Fibroblast of mammary gland (primary cell): ENCODE measurements at regions not wholly inside any gene's neighbourhood (a gene's known extent, or its start where the extent isn't known, plus 50 kb on each side); places are given as distances from the start of the nearest gene placed in this dataset.

Experiments used
- DNase-seq: peaks from one replicate; pipeline ENCODE4 v3.0.0-alpha.2; 2010; ENCODE audit warnings: low read depth
- H3K4me3 ChIP-seq: 2 replicates; pipeline ENCODE4 v1.5.1; 2011; ENCODE audit warnings: low read depth, mild to moderate bottlenecking, low read length, moderate library complexity; ENCODE audit not compliant: control insufficient read depth
- CTCF ChIP-seq: conservative IDR thresholded peaks from 2 replicates; pipeline ENCODE4 v1.5.1; 2011; ENCODE audit warnings: low read depth, low read length, inconsistent platforms; ENCODE audit not compliant: control insufficient read depth, insufficient read depth

- no peak for DNase-seq
- H3K4me3 ChIP-seq, result no peak overlapping the region
- no peak for TF ChIP-seq CTCF
These were observed 289.4 kb upstream of the SASH1 start for GRCh38 chr6:148053209-148053608.

GRCh38 chr6:148053796-148054195, 288.8 kb upstream of the SASH1 start:
- no peak overlapping the region for H3K4me3 ChIP-seq
- DNase-seq, result no peak
- no peak for TF ChIP-seq CTCF

- H3K4me3 ChIP-seq, result no peak overlapping the region
- DNase-seq, result no peak
- TF ChIP-seq CTCF, result no peak
These were observed 288.4 kb upstream of the SASH1 start for GRCh38 chr6:148054219-148054618.

GRCh38 chr6:148055419-148055818, 287.2 kb upstream of the SASH1 start:
- H3K4me3 ChIP-seq, result no peak overlapping the region
- DNase-seq, result no peak
- no peak for TF ChIP-seq CTCF

GRCh38 chr6:148059869-148060268, 282.8 kb upstream of the SASH1 start:
- H3K4me3 ChIP-seq, result no peak overlapping the region
- no peak for TF ChIP-seq CTCF
- DNase-seq, result no peak

- no peak for DNase-seq
- no peak overlapping the region for H3K4me3 ChIP-seq
- TF ChIP-seq CTCF, result no peak
These were observed 278.1 kb upstream of the SASH1 start for GRCh38 chr6:148064406-148065134.
